Skin of body (tissue), 1 donor: ENCODE measurements at regions not wholly inside any gene's neighbourhood (a gene's known extent, or its start where the extent isn't known, plus 50 kb on each side); places are given as distances from the start of the nearest gene placed in this dataset.

ENCODE experiments used
- DNase-seq: peaks from one replicate; lab custom pipeline; 2025; lab: John Stamatoyannopoulos, UW

- no peak for DNase-seq
These were observed 2126.6 kb downstream of the MRPL39 start for GRCh38 chr21:23480591-23481270.

- no peak for DNase-seq
These were observed 2128.9 kb downstream of the MRPL39 start for GRCh38 chr21:23478381-23478780.

GRCh38 chr21:23475281-23476219, 2131.7 kb downstream of the MRPL39 start:
- DNase-seq, result no peak

GRCh38 chr21:23471877-23472276, 2135.4 kb downstream of the MRPL39 start:
- no peak for DNase-seq

GRCh38 chr21:23463365-23463764, 2143.9 kb downstream of the MRPL39 start:
- DNase-seq, result no peak

- DNase-seq, result no peak
These were observed 2151.6 kb downstream of the MRPL39 start for GRCh38 chr21:23455676-23456075.

GRCh38 chr21:23452384-23453083, 2154.7 kb downstream of the MRPL39 start:
- DNase-seq, result no peak

GRCh38 chr21:23445307-23445706, 2162.0 kb downstream of the MRPL39 start:
- DNase-seq, result no peak

GRCh38 chr21:23438081-23438480, 2169.2 kb downstream of the MRPL39 start:
- no peak for DNase-seq

- peak; percentile 41 for DNase-seq
These were observed 2204.3 kb downstream of the MRPL39 start for GRCh38 chr21:23402929-23403520.

GRCh38 chr21:23401278-23401677, 2206.0 kb downstream of the MRPL39 start:
- DNase-seq, result no peak

GRCh38 chr21:23398726-23399125, 2208.6 kb downstream of the MRPL39 start:
- DNase-seq, result no peak

GRCh38 chr21:23394458-23394857, 2212.8 kb downstream of the MRPL39 start:
- no peak for DNase-seq

GRCh38 chr21:23384679-23385078, 2222.6 kb downstream of the MRPL39 start:
- no peak for DNase-seq

GRCh38 chr21:23374155-23374554, 2233.1 kb downstream of the MRPL39 start:
- no peak for DNase-seq

- DNase-seq, result no peak
These were observed 2250.4 kb downstream of the MRPL39 start for GRCh38 chr21:23356905-23357304.

- no peak for DNase-seq
These were observed 2291.1 kb downstream of the MRPL39 start for GRCh38 chr21:23316190-23316589.

GRCh38 chr21:23308741-23309140, 2298.5 kb downstream of the MRPL39 start:
- DNase-seq, result no peak

- no peak for DNase-seq
These were observed 2300.2 kb downstream of the MRPL39 start for GRCh38 chr21:23307065-23307464.

- no peak for DNase-seq
These were observed 2294.1 kb downstream of the NCAM2 start for GRCh38 chr21:23292292-23292691.

- DNase-seq, result no peak
These were observed 2283.7 kb downstream of the NCAM2 start for GRCh38 chr21:23281917-23282316.

- DNase-seq, result no peak
These were observed 2251.6 kb downstream of the NCAM2 start for GRCh38 chr21:23249760-23250159.
